ENCODE measurements at regions not wholly inside any gene's neighbourhood (a gene's known extent, or its start where the extent isn't known, plus 50 kb on each side); places are given as distances from the start of the nearest gene placed in this dataset.
A peak's percentile ranks its signal among the peaks of the same experiment; 100 is the strongest.

- no peak for DNase-seq
- intact Hi-C loops (cut with DNase I) = no loop called here
Observed at GRCh38 chr2:19846567-19846966, 55.2 kb downstream of the TTC32 start.

GRCh38 chr2:19846030-19846429, 55.8 kb downstream of the TTC32 start:
- DNase-seq = peak in 1 of 42 donors; percentile 40
- intact Hi-C loops (cut with DNase I) = no loop called here

GRCh38 chr2:19845323-19845920, 56.4 kb downstream of the TTC32 start:
- intact Hi-C loops (cut with DNase I) = no loop called here
- peak in 1 of 42 donors; percentile 30 for DNase-seq

GRCh38 chr2:19844750-19845149, 57.0 kb downstream of the TTC32 start:
- intact Hi-C loops (cut with DNase I) = no loop called here
- peak in 1 of 42 donors; percentile 5 for DNase-seq

GRCh38 chr2:19843992-19844515, 57.7 kb downstream of the TTC32 start:
- DNase-seq = peak in 1 of 42 donors; percentile 13
- intact Hi-C loops (cut with DNase I) = no loop called here

GRCh38 chr2:19841918-19842693, 59.7 kb downstream of the TTC32 start:
- intact Hi-C loops (cut with DNase I) = no loop called here
- no peak for DNase-seq

DNA sequence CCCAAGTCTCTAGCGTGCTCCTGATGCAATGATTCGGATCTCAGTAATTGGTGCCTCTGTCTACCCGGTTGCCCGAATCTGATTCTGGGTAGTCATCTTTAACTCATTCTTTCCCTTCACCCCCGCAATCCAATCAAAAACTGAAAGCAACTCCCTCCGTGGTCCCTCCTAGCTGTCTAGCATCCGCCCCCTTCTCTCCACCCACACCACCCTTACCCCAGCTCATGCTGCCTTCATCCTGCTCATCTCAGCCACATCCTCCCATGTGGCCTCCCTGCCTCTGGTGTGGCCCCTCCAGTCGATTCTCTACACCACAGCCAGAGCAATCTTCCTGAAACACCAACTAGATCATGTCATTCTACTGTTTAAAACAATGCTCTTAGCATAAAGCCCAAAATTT, 62.3 kb downstream of the TTC32 start:
- DNase-seq = no peak
- intact Hi-C loops (cut with DNase I) = no loop called here

GRCh38 chr2:19838616-19839015, 63.2 kb downstream of the TTC32 start:
- intact Hi-C loops (cut with DNase I) = no loop called here
- DNase-seq = no peak

GRCh38 chr2:19837235-19837766, 64.5 kb downstream of the TTC32 start:
- no peak for DNase-seq
- intact Hi-C loops (cut with DNase I) = no loop called here

- DNase-seq = no peak
- intact Hi-C loops (cut with DNase I) = no loop called here
Observed at GRCh38 chr2:19835781-19836281, 66.0 kb downstream of the TTC32 start.

GRCh38 chr2:19833978-19834377, 67.8 kb downstream of the TTC32 start:
- DNase-seq = no peak
- intact Hi-C loops (cut with DNase I) = no loop called here

DNA sequence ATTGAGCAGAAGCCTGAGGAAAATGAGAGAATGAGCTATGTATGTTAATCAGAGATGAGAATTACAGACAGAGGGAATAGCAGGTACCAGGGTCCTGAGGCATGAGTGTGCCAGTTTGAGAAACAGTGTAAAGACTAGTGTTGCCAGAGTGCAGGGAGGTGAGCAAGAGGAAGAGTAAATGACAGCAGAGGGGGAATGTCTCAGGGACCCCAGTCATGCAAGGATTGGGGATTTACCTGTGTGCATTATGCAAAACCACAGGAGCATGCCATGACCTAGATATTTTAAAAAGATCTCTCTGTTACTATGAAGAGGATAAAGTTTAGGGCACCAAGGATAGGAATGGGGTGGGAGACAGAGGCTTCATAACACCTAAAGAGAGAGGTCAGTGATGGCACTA, 72.1 kb downstream of the TTC32 start:
- intact Hi-C loops (cut with DNase I) = no loop called here
- no peak for DNase-seq

- no peak for DNase-seq
- intact Hi-C loops (cut with DNase I) = no loop called here
Observed at GRCh38 chr2:19826874-19827273, 74.9 kb downstream of the TTC32 start.

DNA sequence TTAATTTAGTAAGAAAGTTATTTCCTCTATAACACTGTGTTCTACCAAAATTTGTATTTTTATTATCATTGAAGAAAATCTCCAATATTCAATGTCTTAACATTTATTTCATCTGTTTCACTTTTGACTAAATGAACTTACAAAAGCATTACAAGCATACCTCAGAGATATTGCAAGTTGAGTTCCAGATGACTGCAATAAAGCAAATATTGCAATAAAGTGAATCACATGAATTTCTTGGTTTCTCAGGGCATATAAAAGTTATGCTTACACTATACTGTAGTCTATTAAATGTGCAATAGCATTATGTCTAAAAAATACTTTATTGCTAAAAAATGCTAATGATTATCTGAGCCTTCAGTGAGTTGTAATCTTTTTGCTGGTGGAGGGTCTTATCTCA, 78.3 kb downstream of the TTC32 start:
- intact Hi-C loops (cut with DNase I) = no loop called here
- DNase-seq = no peak

DNA sequence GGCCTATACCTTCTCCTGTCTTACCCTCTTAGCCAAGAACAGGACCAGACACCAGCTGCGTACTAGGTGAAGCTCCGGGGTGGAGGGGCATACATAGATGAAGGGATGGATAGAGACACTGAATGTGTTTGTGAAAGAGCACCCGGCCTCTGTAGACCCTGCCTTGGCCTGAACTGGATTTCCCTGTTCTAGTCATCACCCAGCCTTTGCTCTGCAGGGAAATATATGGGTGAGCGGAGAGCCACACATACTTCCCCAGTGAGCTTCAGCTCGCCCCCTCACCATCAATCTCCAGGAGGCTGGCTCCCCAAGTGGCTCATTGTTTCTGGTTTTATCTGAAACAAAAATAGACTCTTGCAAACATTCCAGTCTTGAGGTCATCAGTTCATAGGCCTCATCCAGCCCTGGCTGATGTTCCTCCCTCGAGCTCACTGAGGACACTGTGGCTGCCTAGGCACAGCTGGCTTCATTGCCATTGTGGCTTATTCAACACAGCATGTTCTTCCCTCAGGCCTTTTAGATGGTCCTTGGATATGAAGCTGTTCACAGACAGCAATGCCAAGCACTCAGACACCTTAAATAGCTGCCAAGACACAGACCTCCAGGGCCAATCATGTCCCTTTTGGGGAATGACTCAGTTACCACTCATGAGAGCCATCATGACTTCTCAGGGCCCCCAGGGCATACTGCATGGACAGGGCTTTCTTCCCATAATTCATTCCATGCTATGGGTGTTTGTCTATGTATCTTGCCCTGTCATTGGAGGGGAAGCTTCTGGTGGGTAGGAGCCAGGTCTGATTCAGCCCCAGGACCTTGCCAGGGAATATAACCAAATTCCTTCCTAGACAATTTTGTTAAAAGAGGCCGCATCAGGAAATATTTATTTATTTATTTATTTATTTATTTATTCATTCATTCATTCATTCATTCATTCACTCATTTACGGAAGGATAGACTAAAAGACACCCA, 82.4 kb downstream of the TTC32 start:
- intact Hi-C loops (cut with DNase I) = no loop called here
- no peak for DNase-seq

DNA sequence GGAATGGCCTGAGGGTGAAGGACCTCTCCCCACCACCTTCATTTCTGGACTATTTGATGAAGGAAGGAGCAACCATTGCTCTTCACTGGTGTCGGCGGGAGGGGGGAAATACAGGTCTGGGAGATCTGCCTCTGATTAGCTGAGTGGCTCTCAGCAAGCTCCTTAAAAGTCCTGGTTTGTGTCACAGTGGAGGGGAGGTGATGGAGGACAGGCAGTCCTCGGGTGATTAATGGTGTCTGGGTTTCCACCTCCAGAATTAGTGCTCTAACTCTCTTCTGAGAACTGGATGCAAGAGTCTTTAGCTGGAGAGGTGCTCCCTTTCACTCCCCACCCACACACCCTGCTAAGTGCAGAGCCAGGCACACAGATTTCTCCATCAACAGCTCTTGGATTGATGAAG, 83.2 kb downstream of the TTC32 start:
- intact Hi-C loops (cut with DNase I) = no loop called here
- DNase-seq = no peak

DNA sequence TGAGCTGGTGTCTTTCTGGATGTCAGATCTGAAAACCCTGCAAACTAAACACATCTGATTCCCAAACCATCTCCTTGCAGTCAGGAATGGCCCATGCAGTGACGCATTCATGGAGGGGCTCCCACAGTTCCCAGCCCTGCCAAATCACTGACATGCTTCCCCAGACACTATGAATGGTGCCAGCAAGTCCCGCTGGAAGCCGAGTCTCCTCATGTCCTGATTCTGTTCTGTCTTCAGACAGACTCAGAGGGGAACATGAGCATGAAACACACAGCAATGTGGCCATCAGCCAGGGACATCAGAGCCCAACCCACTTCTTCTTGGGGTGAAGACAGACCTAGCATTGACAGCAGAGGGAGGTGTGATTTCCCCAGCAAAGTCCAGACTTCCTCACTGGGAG, 83.7 kb downstream of the TTC32 start:
- no peak for DNase-seq
- intact Hi-C loops (cut with DNase I) = no loop called here

GRCh38 chr2:19815746-19816145, 86.0 kb downstream of the TTC32 start:
- intact Hi-C loops (cut with DNase I) = no loop called here
- no peak for DNase-seq

DNA sequence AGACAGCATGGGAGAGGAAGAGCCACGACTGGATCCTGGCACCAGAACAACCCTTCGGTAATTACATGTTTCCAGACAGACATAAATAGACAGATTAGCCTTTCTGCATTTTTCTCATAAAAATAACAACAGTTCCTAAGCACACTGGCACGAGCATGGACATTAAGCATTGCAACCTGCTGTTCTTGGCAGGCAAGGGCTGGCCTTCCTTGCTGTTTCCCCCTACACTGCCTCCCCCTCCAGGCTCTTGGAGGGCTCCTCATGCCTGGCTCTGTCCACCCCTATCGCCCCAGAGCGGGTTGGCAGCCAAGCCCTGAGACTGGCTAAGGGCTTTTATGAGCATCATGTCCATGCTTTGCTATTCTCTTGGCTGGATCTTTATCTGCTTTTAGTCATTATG, 89.6 kb downstream of the TTC32 start:
- peak in 3 of 42 donors; percentile 10 to 39 (median 19) for DNase-seq
- intact Hi-C loops (cut with DNase I) = no loop called here
